ENCODE measurements at regions not wholly inside any gene's neighbourhood (a gene's known extent, or its start where the extent isn't known, plus 50 kb on each side); places are given as distances from the start of the nearest gene placed in this dataset.

- peaks cover 6 to 7% (median 6%) of the 10 kb centered on the region in 3 donors for H3K27me3 Mint-ChIP-seq (ENCODE audit: low read depth in 3 of 3)
- Histone ChIP-seq H3K27ac (ENCODE audit: low read depth in 1 of 2, low read length in 2 of 2) (no peak overlapping the region), H3K9me3 (replicated peaks in 1 of 2; ENCODE audit: control insufficient read depth in 1 of 2, insufficient read depth in 1 of 2, low read length in 2 of 2) (no peaks in the 10 kb centered on the region), H3K36me3 (replicated peaks in 1 of 2; ENCODE audit: control insufficient read depth in 1 of 2, insufficient read depth in 2 of 2, low read length in 2 of 2) (no peaks in the 10 kb centered on the region), H2AFZ (ENCODE audit: insufficient read depth, low read depth, low read length, poor library complexity, severe bottlenecking) (no peak overlapping the region), H3K27me3 (ENCODE audit: control insufficient read depth in 2 of 2, insufficient read depth in 2 of 2, low read length in 2 of 2) (peaks cover 2 to 9% of the 10 kb centered on the region in 2 donors), H3K4me2 (replicated peaks; ENCODE audit: extremely low read depth, low read length, poor library complexity, severe bottlenecking) (no peak overlapping the region), H3K79me2 (ENCODE audit: insufficient read depth, low read length) (no peaks in the 10 kb centered on the region), H3K4me3 (replicated peaks in 1 of 3; ENCODE audit: low read depth in 2 of 3, low read length in 3 of 3) (no peak overlapping the region), H3K4me1 (ENCODE audit: control insufficient read depth in 1 of 2, insufficient read depth in 2 of 2, low read length in 2 of 2) (no peaks in the 10 kb centered on the region), H3K9ac (ENCODE audit: insufficient read depth, low read length, poor library complexity, severe bottlenecking) (no peak overlapping the region), H4K20me1 (ENCODE audit: insufficient read depth, low read length) (no peaks in the 10 kb centered on the region)
- H3K36me3 Mint-ChIP-seq, result no peaks in the 10 kb centered on the region
- H3K4me1 Mint-ChIP-seq, result peaks cover 5% of the 10 kb centered on the region
- no peak overlapping the region for H3K4me3 Mint-ChIP-seq
- no peak for DNase-seq
- intact Hi-C loops (cut with micrococcal nuclease), result no loop called here
- no peak for TF ChIP-seq CTCF (IDR thresholded peaks at IDR 0.05)
- H3K27ac Mint-ChIP-seq, result no peak overlapping the region
- H3K9me3 Mint-ChIP-seq, result no peaks in the 10 kb centered on the region
- no CpG with 5 or more reads among the region's 2 CpGs for WGBS (ENCODE audit: insufficient coverage)
These were observed 508.2 kb upstream of the FAM241A start for GRCh38 chr4:111636961-111637585.

DNA sequence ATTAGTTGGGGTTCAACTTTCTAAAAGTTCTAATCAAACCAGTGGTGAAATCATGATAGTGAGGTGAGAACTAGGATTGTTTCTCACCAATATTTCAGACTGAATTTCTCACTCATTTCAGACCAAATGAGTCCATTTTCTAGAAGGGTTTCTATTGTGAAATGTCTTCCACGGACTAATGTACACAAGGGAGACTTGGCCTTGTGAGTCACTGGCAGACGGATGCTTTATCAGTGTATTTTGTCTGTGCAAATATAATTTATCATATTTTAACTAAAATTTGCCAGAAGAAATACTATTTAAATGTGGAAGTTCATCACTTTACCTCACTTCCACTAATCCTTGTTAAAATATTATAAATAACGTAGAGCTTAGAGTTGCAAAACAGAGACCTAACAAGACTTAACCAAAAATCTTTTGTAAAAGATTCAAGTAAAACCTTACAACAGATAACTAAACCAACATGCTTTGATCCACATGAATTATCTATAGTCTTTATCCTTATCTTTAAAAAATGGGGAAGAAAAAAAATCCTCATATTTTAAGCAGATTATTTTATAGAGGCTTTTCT is 506.0 kb upstream of the FAM241A start:
- H3K4me3 Mint-ChIP-seq, result no peak overlapping the region
- Histone ChIP-seq H4K20me1 (ENCODE audit: insufficient read depth, low read length) (no peaks in the 10 kb centered on the region), H3K4me3 (replicated peaks in 1 of 3; ENCODE audit: low read depth in 2 of 3, low read length in 3 of 3) (no peak overlapping the region), H3K79me2 (ENCODE audit: insufficient read depth, low read length) (no peaks in the 10 kb centered on the region), H3K9ac (ENCODE audit: insufficient read depth, low read length, poor library complexity, severe bottlenecking) (no peak overlapping the region), H2AFZ (ENCODE audit: insufficient read depth, low read depth, low read length, poor library complexity, severe bottlenecking) (no peak overlapping the region), H3K27me3 (ENCODE audit: control insufficient read depth in 2 of 2, insufficient read depth in 2 of 2, low read length in 2 of 2) (peaks cover 2 to 9% of the 10 kb centered on the region in 2 donors), H3K27ac (ENCODE audit: low read depth in 1 of 2, low read length in 2 of 2) (no peak overlapping the region), H3K36me3 (replicated peaks in 1 of 2; ENCODE audit: control insufficient read depth in 1 of 2, insufficient read depth in 2 of 2, low read length in 2 of 2) (no peaks in the 10 kb centered on the region), H3K9me3 (replicated peaks in 1 of 2; ENCODE audit: control insufficient read depth in 1 of 2, insufficient read depth in 1 of 2, low read length in 2 of 2) (no peaks in the 10 kb centered on the region), H3K4me2 (replicated peaks; ENCODE audit: extremely low read depth, low read length, poor library complexity, severe bottlenecking) (no peak overlapping the region), H3K4me1 (ENCODE audit: control insufficient read depth in 1 of 2, insufficient read depth in 2 of 2, low read length in 2 of 2) (no peaks in the 10 kb centered on the region)
- intact Hi-C loops (cut with micrococcal nuclease), result no loop called here
- H3K9me3 Mint-ChIP-seq, result no peaks in the 10 kb centered on the region
- peaks cover 6% of the 10 kb centered on the region for H3K4me1 Mint-ChIP-seq
- H3K27me3 Mint-ChIP-seq (ENCODE audit: low read depth in 3 of 3), result peaks cover 6 to 7% (median 6%) of the 10 kb centered on the region in 3 donors
- no CpG with 5 or more reads among the region's 3 CpGs for WGBS (ENCODE audit: insufficient coverage)
- no peak for TF ChIP-seq CTCF (IDR thresholded peaks at IDR 0.05)
- DNase-seq, result no peak
- H3K36me3 Mint-ChIP-seq, result no peaks in the 10 kb centered on the region
- H3K27ac Mint-ChIP-seq, result no peak overlapping the region

Measured in CD14-positive monocyte (primary cell).